NCI-H2107 treated with DMSO at 0.1 percent for 48 hours (cell line): ENCODE measurements at regions not wholly inside any gene's neighbourhood (a gene's known extent, or its start where the extent isn't known, plus 50 kb on each side); places are given as distances from the start of the nearest gene placed in this dataset.
"Not testable (repeated sequence)": the region's sequence is repeated elsewhere in the genome, so short reads cannot be mapped to it uniquely, and the experiment has no call there.

ENCODE experiments used
- DNase-seq: peaks from one replicate; lab custom pipeline; 2025; ENCODE audit not compliant: unreplicated experiment; lab: John Stamatoyannopoulos, UW

DNA sequence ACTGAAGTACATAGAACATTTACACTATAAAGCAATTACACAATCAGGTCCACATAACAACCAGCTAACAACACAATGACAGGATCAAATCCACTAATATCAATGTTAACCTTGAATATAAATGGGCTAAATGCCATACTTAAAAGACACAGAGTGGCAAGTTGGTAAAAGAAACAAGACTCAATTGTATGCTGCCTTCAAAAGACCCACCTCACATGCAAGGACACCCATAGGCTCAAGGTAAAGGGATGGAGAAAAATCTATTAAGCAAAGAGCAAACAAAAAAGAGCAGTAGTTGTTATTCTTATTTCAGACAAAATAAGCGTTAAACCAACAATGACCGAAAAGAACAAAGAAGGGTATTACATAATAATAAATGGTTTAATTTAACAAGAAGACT is 183.3 kb downstream of the PYDC2 start:
- no peak for DNase-seq

DNA sequence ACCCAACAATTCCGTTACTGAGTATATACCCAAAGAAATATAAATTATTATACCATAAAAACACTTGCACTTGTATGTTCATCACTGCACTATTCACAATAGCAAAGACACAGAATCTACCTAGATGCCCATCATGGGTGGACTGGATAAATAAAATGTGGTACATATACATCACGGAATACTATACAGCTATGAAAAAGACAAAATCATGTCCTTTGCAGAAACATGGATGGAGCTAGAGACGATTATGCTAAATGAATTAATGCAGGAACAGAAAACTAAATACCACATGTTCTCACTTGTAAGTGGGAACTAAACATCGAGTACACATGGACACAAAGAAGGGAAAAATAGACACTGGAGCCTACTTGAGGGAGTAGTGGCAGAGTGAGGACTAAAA is 185.3 kb downstream of the PYDC2 start:
- DNase-seq: no peak

DNA sequence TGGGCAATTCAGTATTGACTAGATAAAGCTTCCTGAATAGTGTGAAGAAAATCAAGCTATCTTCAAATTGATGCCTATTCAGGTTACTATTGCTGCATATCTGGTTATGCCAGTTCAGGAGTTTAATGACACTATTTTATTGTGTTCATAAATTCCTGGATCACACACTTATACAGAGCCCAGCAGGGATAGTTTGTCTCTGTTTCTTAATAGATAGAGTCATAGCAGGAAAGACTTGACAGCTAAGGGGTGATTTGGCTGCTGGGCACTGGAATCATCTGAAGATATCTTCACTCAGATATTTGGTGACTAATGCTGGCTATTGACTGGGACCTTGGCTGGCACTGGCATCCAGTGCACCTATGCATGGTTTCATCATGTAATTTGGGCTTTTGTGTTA is 187.8 kb downstream of the PYDC2 start:
- DNase-seq: no peak

DNA sequence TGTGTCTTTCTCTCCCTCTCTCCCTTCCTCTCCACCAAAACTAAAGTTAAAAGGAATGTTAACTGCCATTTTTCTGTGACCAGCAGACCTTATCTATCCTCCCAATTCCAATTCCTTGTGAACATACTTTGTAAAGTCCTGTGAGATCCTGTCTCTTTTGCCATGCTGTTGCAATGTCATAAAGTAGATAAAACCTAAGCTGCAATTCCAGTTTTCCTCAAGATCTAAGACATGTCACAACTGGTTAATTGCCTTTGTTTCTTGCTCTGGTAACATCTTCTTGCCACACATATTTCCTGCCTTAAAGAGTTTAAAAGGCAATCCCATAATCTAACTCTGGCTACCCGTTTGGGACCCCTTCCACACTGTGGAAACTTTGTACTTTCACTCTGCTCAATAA is 188.7 kb downstream of the PYDC2 start:
- no peak for DNase-seq

DNA sequence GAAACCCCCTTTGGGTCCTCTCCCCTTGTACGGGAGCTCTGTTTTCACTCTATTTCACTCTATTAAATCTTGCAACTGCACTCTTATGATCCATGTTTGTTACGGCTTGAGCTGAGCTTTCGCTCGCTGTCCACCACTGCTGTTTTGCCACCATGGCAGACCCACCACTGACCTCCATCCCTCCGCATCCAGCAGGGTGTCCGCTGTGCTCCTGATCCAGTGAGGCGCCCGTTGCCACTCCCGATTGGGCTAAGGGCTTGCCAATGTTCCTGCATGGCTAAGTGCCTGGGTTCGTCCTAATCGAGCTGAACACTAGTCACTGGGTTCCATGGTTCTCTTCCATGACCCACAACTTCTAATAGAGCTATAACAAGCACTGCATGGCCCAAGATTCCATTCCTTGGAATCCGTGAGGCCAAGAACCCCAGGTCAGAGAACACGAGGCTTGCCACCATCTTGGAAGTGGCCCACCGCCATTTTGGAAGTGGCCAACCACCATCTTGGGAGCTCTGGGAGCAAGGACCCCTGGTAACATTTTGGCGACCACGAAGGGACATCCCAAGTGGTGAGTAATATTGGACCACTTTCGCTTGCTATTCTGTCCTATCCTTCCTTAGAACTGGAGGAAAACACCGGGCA is 197.9 kb downstream of the PYDC2 start:
- DNase-seq: not testable (repeated sequence)

DNA sequence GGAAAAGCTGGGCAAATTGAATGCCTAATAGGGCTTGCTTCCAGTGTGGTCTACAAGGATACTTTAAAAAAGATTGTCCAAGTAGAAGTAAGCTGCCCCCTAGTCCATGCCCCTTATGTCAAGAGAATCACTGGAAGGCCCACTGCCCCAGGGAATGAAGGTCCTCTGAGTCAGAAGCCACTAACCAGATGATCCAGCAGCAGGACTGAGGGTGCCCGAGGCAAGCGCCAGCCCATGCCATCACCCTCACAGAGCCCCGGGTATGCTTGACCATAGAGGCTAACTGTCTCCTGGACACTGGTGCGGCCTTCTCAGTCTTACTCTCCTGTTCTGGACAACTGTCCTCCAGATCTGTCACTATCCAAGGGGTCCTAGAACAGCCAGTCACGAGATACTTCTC is 201.2 kb downstream of the PYDC2 start:
- not testable (repeated sequence) for DNase-seq

DNA sequence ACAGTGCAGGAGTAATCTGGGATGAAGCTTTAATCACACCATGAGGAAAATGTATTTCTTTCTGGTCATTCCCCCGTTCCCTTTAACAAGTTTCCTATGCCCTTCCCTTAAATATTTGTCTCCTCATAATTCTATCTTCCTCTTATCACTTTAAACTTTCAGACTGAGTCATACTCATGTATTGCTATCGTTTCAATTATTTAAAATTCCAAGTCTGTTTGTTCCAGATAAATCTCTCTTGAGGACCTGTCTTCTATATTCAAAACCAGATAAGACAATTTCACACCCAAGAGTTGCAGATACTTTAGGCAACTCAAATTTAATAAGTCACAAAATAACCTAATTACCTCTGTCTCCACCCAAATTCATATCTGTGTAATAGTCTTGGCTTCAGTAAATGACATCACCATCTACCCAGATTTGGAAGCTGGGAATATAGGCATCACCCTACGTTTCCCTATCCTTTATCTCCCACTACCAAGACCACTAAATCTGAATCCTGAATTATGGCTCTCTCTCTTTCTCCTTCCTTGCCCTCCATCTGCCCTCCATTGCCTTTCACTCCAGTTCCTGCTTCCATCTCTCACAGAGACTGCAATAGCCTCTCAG is 220.1 kb downstream of the PYDC2 start:
- DNase-seq: no peak

DNA sequence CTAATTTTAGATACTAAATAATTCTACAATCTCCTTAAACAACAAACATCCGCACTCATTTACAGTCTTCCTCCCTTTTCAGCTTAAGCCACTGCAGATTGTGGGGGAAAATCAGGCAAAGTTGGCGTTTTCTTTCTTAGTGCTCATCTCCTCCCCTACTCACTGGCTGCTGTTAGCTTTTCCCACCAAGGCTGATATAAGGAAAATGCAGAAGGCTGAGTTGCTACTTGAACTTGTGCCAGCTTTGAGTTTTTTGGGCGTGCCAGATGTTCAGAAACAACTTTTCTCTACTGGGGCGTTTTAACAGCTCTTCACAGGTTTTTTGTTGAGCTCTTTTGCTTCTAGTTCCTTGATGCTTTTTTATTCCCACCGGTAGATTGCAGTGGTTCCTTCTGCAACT is 222.0 kb downstream of the PYDC2 start:
- no peak for DNase-seq

DNA sequence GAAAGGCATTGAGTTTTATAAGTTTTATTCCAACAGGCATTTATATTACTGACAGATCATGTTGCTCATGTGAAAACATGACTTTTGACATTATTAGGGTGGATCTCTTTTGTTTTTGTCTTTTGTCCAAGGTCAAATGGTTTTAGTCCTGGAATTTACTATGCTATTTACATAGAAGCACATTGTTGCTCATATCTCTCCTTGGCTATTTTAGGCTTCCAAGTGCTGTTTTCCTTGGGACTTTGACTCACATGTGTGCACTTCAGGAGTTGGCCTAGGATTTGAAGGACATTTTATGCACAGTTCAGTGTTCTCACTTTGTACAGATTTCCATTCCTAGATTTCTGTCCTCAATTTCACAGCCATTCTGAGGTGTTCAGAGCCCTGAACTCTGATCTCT is 225.7 kb downstream of the PYDC2 start:
- no peak for DNase-seq

DNA sequence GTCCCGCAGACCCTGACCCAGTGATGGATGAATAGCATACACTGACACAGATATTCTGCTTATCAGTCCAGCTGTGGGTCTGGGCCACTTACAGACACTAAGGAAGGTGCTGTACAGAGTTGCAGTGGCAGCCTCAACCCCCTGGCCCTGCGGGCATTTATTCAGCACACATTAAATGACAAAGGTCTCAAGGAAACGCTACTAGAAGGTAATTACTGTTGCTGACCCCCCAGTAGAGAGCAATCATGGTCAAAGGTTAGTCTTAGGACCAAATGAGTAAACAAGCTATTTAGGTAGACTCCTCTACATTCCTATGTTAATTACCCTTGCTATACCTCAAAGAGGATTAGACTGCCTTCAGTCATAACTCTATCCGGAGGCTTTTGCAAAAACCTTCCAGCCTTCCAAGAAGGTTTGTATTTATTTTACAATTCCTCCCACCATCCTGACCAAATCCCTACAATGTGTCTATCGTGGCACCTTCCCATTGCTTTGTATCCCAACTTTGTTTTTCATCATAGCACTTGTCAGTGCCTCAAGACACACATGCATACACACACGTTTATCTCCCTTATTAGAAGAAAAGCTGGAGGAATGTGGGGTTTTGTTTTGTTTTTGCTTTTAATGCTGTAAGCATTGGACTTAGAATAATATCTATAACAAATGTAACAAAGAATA is 227.9 kb downstream of the PYDC2 start:
- no peak for DNase-seq

DNA sequence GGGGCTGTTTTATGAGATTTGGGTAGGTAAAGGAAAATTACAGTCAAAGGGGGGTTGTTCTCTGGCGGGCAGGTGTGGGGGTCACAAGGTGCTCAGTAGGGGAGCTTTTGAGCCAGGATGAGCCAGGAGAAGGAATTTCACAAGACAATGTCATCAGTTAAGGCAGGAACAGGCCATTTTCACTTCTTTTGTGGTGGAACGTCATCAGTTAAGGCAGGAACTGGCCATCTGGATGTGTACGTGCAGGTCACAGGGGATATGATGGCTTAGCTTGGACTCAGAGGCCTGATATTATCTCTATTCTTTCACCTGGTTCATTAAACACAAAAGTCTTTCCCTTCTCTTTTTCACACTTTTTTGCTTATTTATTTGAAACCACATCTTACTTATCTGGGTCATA is 230.2 kb downstream of the PYDC2 start:
- DNase-seq: not testable (repeated sequence)

DNA sequence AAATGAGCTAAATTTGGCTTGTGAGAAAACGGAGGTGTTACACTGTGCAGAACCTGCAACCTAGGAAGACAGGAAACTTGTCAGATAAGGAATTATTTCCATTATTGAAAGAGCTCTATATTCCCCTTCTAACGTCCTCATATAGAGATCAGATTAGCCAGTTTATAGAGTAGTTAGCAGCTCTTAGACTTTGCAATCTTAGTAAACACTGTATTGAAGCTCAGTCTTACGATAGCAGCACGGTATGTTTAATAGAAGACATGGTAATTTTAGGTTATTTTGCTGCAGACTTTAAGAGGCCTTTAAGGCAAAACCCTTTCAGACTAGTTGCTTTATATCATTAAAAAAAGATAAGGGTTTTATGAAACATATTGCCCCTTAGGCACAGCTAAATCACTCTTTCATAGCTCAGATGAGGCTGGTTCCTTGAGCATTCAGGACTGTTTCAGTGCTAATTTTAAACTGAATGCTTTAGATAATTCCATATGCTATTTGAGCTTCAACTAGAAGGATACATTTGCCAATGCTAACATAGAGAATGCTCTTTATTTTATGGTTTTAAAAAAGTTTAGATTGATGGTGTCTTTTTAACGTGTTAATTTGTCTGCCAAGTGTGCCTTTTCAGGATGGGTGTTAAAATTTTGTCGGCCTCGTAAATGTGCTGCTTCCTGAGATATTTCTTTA is 234.3 kb downstream of the PYDC2 start:
- DNase-seq: no peak

DNA sequence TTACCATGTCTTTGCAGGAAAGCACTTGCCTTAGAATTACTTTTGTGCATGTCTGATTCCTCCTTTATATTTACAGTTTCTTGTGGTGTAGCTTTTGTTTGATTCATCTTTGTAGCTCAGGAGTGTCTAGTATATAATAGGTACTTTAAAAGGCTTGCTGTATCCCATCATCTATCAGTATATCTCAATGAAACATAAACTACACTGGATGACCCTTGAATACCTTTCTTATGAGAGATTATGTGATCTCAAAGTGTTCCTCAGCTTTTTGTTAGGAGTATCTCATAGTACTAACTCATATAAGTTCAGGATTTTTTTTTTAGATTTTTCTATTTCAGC is 234.8 kb downstream of the PYDC2 start:
- DNase-seq: no peak

DNA sequence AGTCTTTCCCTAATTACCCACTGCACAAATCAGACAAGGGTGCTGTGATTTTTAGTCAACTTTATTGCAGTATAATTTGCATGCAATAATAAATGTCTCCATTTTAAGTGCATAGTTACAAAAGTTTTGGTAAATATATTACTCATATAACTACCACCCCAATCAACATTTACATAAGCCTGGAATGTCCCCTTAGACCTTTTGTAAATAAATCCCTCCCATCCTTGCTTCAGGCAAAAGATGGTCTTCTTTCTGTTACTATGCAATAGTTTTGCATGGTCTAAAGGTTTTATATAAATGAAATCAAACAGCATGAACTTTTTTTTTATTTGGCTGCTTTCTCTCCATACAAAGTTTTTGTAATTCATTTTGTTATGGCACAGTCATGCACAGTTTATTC is 235.4 kb downstream of the PYDC2 start:
- DNase-seq: no peak

DNA sequence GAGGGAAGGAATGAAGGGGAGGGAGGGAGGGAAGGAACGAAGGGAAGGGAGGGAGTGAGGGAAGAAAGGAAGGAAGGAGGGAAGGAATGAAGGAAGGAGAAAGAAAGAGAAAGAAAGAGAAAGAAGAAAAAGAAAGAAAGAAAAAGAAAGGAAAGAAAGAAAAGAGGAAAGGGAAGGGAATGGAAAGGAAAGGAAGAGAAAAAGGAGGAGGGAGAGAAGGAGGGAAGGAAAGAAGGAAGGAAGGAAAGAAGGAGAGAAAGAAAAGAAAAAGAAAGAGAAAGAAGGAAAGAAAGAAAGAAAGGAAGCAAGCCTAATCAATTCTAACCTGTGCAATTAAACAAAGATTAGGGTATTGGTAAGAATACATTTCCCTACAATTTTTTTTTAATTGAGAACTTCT is 238.6 kb downstream of the PYDC2 start:
- no peak for DNase-seq

DNA sequence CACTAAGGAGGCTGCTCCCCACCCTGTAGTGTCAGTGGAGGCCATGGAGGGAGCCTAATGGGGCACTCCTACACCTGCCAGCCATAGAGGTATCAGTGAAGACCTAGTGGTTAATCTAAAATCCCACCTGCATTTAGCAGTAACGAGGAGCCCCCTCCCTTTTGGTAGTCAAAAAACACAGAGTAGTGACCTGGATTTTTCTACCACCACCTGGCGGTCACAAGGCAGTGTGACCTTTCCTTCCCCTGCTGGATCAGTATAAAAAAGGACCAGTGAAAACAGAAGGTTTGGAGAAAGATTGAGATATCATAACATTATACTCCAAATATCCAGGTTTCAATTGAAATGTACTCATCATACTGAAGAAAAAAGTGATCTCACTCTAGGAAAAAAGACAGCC is 241.2 kb downstream of the PYDC2 start:
- no peak for DNase-seq

DNA sequence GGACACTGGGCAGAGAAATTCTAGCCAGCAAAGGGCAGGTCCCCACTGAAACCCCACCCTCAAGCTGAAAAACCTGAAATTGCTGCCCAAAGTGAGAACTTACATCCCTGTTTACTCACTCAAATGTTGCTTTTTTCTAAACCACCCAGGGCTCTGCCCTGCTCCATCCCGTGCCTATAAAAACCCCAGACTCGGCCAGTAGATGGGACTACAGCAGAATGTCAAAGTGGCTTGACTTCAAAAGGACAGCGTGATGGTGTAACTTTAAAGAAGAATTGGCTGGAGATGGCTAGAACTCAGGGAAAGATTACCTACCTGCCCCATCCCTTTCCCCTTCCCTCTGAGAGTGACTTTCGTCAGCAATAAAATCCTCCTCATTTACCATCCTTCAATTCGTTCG is 246.9 kb downstream of the PYDC2 start:
- DNase-seq: no peak

DNA sequence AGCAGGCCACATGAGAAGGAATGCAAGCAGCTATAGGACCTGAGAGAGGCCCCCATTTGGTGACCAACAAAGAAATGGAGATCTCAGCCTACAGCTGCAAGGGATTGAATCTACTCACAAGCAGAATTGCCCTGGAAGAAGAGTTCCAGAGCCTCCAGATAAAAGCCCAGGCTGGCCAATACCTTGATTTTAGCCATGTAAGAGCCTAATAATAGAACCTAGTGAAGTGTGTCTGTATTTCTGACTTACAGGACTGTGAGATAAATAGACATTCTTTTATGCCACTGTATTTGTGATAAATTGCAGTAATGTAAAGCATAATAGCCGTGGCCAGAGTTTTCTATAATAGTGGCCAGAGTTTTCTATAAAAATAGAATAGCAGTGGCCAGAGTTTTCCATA is 254.6 kb downstream of the PYDC2 start:
- DNase-seq: no peak

DNA sequence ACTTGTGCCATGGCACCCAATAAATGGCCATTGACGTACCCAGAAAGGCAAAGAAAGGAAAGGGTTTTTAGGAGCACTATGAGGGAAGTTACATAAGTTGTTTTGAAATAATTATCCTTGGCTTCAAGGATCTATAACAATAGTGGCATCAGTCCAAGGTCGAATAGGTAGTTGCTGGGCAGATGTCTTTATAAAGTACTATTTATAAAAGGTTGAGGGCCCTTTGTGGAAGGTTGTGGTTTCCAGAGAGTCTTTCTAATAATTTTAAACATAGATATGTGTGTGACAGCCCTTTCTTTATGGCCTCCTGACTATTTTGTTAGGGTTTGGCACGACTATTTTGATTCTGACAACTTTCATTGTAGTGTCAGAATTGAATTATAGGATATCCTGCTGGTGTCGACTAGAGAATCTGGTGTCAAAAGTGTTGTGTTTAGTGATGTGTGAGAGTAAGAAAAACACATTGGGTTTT is 260.5 kb downstream of the PYDC2 start:
- no peak for DNase-seq

DNA sequence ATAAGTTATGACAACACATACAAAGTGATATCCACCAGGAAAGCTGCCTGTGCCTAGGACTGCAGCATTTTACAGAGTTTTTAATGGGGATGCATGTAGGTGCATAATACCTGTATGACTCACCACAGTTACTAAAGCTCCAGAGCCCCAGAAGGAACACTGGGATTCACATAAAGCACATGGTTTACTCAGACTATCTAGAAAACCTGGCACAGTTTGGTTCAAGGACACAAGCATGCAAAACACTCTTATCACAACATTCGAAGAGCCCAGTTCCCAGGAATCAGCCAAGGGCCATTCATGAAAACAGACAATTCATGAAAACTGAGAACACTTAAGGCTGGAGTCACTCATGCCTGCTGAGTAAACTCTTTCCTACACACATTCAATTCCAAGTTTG is 261.0 kb downstream of the PYDC2 start:
- no peak for DNase-seq

DNA sequence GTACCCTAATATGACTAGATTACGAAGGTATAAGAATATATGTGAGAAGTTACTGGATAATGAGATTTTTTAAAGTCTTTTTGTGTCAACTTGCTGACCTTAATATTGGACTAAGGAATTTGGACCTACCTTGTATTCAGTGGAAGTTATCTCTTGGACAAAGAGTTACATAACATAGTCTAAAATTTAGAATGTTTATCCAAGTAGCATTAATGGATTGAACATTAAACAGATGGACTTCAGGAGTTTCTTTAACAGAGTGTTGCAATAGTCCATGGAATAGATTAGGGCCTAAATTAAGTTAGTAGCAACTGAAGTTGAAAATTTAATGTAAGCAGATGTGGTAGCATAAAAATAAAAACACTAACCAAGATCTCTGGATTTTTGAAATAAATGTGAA is 266.4 kb downstream of the PYDC2 start:
- DNase-seq: no peak

DNA sequence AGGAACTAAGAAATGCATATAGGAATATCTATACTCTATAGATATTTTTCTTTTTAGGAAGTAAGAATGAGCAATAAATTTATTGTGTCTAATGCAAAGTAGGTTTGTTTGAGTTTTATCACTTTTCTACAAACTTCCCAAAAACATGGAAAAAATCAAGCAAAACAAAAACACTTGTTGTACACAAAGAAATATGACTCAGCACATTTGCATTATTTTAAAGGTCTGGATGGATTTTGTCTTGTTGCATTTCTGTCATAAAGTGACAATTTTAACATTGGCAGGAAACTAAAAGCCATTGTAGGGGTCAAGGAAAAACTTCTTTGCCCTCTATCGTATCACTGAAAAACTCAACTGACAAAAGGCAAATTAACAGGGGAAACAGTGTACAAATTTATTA is 267.2 kb downstream of the PYDC2 start:
- no peak for DNase-seq
